Right lobe of liver (tissue), 6 donors: ENCODE measurements at regions not wholly inside any gene's neighbourhood (a gene's known extent, or its start where the extent isn't known, plus 50 kb on each side); places are given as distances from the start of the nearest gene placed in this dataset.
"Not testable (repeated sequence)": the region's sequence is repeated elsewhere in the genome, so short reads cannot be mapped to it uniquely, and the experiment has no call there.

ENCODE experiments used
- ATAC-seq, 4 donors: fragments of 200-7000 bp; cut with Tn5 transposase; one replicate each; pipeline ENCODE4 v1.9.1; 2020; ENCODE audit warnings: mild to moderate bottlenecking in 4 of 4, moderate library complexity in 4 of 4
- DNase-seq, 3 donors: peaks; one replicate each; pipeline ENCODE4 v3.0.0-alpha.2; 2020
- H3K27ac ChIP-seq, 3 donors: fragments of 200-600 bp; one replicate each; pipeline ENCODE4 v1.8.0; 2022
- H3K27me3 ChIP-seq, 2 donors: fragments of 200-600 bp; one replicate each; pipeline ENCODE4 v1.8.0; 2022
- H3K36me3 ChIP-seq, 4 donors: fragments of 200-600 bp; sonication (generic) in 1 of 4; one replicate each; pipeline versions ENCODE4 v1.5.1 to v1.8.0; 2017 to 2022; ENCODE audit warnings: control low read depth in 1 of 4
- H3K4me1 ChIP-seq, 4 donors: fragments of 200-600 bp; sonication (generic) in 1 of 4; one replicate each; pipeline versions ENCODE4 v1.5.1 to v1.8.0; 2017 to 2022; ENCODE audit warnings: control low read depth in 1 of 4
- H3K4me3 ChIP-seq, 3 donors: fragments of 200-600 bp; one replicate each; pipeline ENCODE4 v1.8.0; 2022
- H3K9me3 ChIP-seq, 4 donors: fragments of 200-600 bp; sonication (generic) in 1 of 4; one replicate each; pipeline versions ENCODE4 v1.5.1 to v1.8.0; 2017 to 2022; ENCODE audit warnings: control low read depth in 1 of 4
- WGBS: methylation state at CpG from one replicate; pipeline ENCODE4 v1.1.6; 2018; ENCODE audit warnings: low coverage, low lambda C conversion rate; ENCODE audit not compliant: insufficient coverage; ENCODE audit errors: missing lambda C conversion rate; 5-methylcytosine and 5-hydroxymethylcytosine counted together
- intact Hi-C, 2 donors: fragments of 100-400 bp; cut with DNase I; formaldehyde crosslinking; loops; one replicate each; pipeline versions ENCODE4 v1.11.2 to v1.14.1; 2022
- small RNA-seq, 2 experiments: library from RNA; depleted of rRNA; stranded (forward); fragments of <200 nt; gene quantifications; one replicate each; pipeline ENCODE3, GENCODE V24; 2016
- donor health status: DM: no; HTN: yes; CAD: no.
- donor health status: DM: no; HTN: no; CAD: no.
- donor health status: DM: no; HTN: no; CAD: no.
- donor health status: DM: no; HTN: yes; CAD: no.
- donor health status: DM: no; HTN: yes; CAD: no.

- H3K27ac ChIP-seq, H3K4me1 ChIP-seq, intact Hi-C loops, H3K36me3 ChIP-seq, H3K9me3 ChIP-seq, H3K27me3 ChIP-seq: not testable (repeated sequence)
- ATAC-seq (peak; percentile 53 to 60 (median 57)), DNase-seq (peak; percentile 15 to 47 (median 40))
- H3K4me3 ChIP-seq, result peak overlapping the region in 1 of 3 donors; percentile 40
- WGBS, result 22% methylated on average over 10 of the region's 47 CpGs
These were observed 66.3 kb downstream of the FAM72B start for GRCh38 chr1:121117622-121118479.

Small RNA genes lying in the stretch of these regions (small RNA-seq; reads per million reads assigned to genes)
- 0 to 0.68 reads per million in 2 experiments for gene RF00003
- 0 reads per million in 2 experiments for gene RNVU1-4
